ES-I3 (cell line): ENCODE measurements at regions not wholly inside any gene's neighbourhood (a gene's known extent, or its start where the extent isn't known, plus 50 kb on each side); places are given as distances from the start of the nearest gene placed in this dataset.
"Not testable (repeated sequence)": the region's sequence is repeated elsewhere in the genome, so short reads cannot be mapped to it uniquely, and the experiment has no call there.

ENCODE experiments used
- H3K36me3 ChIP-seq: 2 replicates; pipeline ENCODE4 v1.6.1; 2013; ENCODE audit warnings: mild to moderate bottlenecking, low read length, control low read depth, moderate library complexity; ENCODE audit not compliant: insufficient read depth
- H3K4me1 ChIP-seq: 2 replicates; pipeline ENCODE4 v1.6.1; 2013; ENCODE audit warnings: mild to moderate bottlenecking, control low read depth, low read length; ENCODE audit not compliant: insufficient read depth
- H3K9ac ChIP-seq: 2 replicates; pipeline ENCODE4 v1.6.1; 2013; ENCODE audit warnings: low read depth, mild to moderate bottlenecking, low read length, moderate library complexity
- H3K9me3 ChIP-seq: 2 replicates; pipeline ENCODE4 v1.6.1; 2013; ENCODE audit warnings: mild to moderate bottlenecking, low read length, moderate library complexity; ENCODE audit not compliant: control insufficient read depth, insufficient read depth

DNA sequence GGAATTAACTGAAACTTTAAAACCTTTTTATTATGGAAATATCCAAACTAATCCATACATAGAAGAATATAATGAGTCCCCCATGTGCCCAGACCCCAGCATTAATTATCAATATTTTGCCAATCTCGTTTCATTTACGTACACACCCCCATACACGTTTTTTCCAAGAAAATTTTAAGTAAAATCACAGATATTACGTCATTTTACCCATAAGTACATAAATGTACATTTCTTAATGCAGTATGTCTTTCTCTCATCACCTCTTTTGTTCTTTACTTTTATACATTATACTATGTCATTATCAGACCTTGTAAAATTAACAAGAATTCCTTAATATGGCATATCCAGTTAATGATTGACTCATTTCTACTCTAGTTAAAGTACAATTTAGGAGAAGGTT is 2914.1 kb upstream of the OR11H1 start:
- not testable (repeated sequence) for H3K4me1 ChIP-seq, H3K9me3 ChIP-seq, H3K36me3 ChIP-seq, H3K9ac ChIP-seq

DNA sequence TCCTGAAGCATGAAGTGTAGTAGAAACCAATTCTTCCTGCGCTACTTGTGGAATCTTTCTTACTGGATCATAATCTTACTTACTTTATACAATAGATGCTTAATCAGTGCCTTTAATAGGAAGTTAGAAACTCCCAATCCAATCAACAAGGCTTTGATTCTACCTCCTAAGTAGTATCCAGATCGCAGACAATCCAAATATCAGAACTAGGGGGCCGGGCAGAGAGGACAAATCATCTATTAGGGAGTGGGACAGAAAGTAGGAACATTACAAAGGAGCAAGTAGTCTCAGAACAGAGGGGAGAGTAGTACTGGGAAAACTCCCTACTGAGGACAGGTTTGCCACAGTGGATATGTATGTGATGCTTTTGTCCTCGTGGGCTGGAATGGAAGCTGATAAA is 2901.1 kb upstream of the OR11H1 start:
- H3K4me1 ChIP-seq, H3K9me3 ChIP-seq: not testable (repeated sequence)

DNA sequence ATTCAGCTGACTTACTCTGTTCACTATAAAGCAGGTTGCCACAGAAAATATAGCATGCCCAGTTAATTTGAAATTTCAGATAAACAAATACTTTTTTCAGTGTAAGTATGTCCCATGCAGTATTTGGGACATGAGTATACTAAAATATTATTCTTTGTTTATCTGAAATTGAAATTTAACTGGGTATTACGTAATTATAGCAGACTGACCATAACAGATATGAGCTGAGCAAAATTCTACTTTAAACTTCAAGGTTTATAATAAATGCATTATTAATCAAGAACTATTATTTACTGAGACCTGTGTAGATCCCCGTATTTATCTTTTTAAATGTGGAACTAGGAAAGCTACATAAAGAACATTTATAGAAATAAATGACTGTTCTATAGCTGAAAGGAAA is 2898.2 kb upstream of the OR11H1 start:
- not testable (repeated sequence) for H3K9ac ChIP-seq, H3K36me3 ChIP-seq, H3K9me3 ChIP-seq, H3K4me1 ChIP-seq

More for the DNA sequence above, 2901.1 kb upstream of the OR11H1 start:
- H3K36me3 ChIP-seq, H3K9ac ChIP-seq: not testable (repeated sequence)

DNA sequence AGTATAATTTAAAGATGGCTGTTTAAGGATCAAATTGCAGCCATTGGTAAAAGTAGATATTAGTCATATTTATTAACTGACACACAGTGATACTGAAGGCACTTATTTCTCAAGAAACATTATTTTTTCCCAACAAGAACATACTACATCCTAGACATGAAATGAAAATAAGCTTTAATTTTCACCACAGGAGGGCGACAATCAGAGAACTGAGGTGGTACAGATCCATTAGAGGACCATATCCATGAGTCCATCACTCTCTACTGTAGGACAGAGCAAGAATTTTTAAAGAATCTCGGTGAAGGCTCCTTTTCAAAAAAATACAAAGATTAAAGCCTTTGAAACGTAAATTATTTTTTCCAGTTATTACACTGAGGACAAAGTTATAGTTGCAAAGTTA is 2897.0 kb upstream of the OR11H1 start:
- not testable (repeated sequence) for H3K9ac ChIP-seq, H3K36me3 ChIP-seq, H3K9me3 ChIP-seq, H3K4me1 ChIP-seq

DNA sequence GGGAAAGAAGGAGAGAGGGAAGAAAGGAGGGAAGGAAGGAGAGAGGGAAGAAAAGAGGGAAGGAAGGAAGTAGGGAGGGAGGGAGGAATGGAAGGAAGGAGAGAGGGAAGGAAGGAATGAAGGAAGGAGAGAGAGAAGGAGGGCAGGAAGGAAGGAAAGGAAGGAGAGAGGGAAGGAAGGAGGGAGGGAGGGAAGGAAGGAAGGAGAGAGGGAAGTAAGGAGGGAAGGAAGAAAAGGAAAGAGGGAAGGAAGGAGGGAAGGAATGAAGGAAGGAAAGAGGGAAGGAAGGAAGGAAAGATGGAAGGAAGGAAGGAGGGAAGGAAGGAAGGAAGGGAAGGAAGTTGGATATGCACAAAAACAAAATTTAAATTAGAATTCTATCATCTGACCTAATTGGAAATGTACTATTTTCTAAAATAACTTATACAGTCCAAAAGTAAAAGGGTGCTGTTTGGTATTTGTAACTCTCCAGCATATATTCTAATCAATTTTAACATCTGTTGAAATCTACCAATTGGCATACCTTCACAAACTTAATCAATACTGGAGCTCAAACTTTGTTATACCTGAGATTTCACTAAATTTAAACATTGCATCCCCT is 2890.3 kb upstream of the OR11H1 start:
- not testable (repeated sequence) for H3K4me1 ChIP-seq, H3K9me3 ChIP-seq, H3K9ac ChIP-seq, H3K36me3 ChIP-seq

DNA sequence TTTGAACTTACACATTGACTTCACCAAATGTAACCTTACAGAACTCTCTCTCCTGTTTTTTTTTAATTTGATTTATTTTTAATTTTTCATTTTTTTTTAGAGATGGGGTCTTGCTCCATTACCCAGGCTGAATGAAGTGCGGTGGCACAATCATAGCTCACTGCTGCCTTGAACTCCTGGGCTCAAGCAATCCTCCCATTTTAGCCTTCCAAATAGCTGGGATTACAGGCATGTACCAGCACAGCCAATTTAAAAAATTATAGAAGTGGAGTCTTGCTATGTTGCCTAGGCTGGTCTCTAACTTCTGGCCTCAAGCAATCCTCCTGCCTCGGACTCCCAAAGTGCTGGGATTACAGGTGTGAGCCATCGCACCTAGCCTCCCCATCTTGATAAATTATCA is 2889.7 kb upstream of the OR11H1 start:
- H3K36me3 ChIP-seq, H3K9me3 ChIP-seq, H3K4me1 ChIP-seq, H3K9ac ChIP-seq: not testable (repeated sequence)
